ENCODE measurements at regions not wholly inside any gene's neighbourhood (a gene's known extent, or its start where the extent isn't known, plus 50 kb on each side); places are given as distances from the start of the nearest gene placed in this dataset.
"Not testable (repeated sequence)": the region's sequence is repeated elsewhere in the genome, so short reads cannot be mapped to it uniquely, and the experiment has no call there.

DNA sequence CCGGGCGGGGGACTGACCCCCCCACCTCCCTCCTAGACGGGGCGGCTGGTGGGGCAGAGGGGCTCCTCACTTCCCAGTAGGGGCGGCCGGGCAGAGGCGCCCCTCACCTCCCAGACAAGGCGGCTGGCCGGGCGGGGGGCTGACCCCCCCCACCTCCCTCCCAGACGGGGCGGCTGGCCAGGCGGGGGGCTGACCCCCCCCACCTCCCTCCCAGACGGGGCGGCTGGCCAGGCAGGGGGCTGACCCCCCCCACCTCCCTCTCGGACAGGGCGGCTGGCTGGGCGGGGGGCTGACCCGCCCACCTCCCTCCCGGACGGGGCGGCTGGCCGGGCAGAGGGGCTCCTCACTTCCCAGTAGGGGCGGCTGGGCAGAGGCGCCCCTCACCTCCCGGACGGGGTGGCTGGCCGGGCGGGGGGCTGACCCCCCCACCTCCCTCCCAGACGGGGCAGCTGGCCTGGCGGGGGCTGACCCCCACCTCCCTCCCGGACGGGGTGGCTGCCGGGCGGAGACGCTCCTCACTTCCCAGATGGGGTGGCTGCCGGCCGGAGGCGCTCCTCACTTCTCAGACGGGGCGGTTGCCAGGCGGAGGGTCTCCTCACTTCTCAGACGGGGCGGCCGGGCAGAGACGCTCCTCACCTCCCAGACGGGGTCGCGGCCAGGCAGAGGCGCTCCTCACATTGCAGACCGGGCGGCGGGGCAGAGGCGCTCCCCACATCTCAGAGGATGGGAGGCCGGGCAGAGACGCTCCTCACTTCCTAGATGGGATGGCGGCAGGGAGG, 71.4 kb upstream of the LRPPRC start:
- not testable (repeated sequence) for H3K27me3 ChIP-seq (ENCODE audit: control insufficient read depth in 3 of 3, insufficient read depth in 3 of 3, low read length in 2 of 3); H3K27ac ChIP-seq (ENCODE audit: low read depth in 1 of 2, low read length in 1 of 2); H3K4me1 ChIP-seq (ENCODE audit: control insufficient read depth in 5 of 5, insufficient read depth in 5 of 5, low read length in 5 of 5); H3K9me3 ChIP-seq (ENCODE audit: control insufficient read depth in 4 of 4, insufficient read depth in 3 of 4, low read length in 3 of 4); H3K4me3 ChIP-seq; ATAC-seq (ENCODE audit: insufficient read depth, low FRiP score); DNase-seq; H3K9ac ChIP-seq (ENCODE audit: insufficient read depth in 1 of 2, low read length in 2 of 2); H3K36me3 ChIP-seq (ENCODE audit: control insufficient read depth in 4 of 4, insufficient read depth in 4 of 4, low read length in 4 of 4)
- WGBS, 2 donors = 94 to 97% methylated on average over 30 to 40 of the region's 57 CpGs

DNA sequence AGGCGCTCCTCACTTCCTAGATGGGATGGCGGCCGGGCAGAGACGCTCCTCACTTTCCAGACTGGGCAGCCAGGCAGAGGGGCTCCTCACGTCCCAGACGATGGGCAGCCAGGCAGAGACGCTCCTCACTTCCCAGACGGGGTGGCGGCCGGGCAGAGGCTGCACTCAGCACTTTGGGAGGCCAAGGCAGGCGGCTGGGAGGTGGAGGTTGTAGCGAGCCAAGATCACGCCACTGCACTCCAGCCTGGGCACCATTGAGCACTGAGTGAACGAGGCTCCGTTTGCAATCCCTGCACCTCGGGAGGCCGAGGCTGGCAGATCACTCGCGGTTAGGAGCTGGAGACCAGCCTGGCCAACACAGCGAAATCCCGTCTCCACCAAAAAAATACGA, 72.0 kb upstream of the LRPPRC start:
- not testable (repeated sequence) for H3K9me3 ChIP-seq (ENCODE audit: control insufficient read depth in 4 of 4, insufficient read depth in 3 of 4, low read length in 3 of 4); H3K4me3 ChIP-seq; H3K36me3 ChIP-seq (ENCODE audit: control insufficient read depth in 4 of 4, insufficient read depth in 4 of 4, low read length in 4 of 4); H3K27me3 ChIP-seq (ENCODE audit: control insufficient read depth in 3 of 3, insufficient read depth in 3 of 3, low read length in 2 of 3); H3K9ac ChIP-seq (ENCODE audit: insufficient read depth in 1 of 2, low read length in 2 of 2); H3K27ac ChIP-seq (ENCODE audit: low read depth in 1 of 2, low read length in 1 of 2); ATAC-seq (ENCODE audit: insufficient read depth, low FRiP score); H3K4me1 ChIP-seq (ENCODE audit: control insufficient read depth in 5 of 5, insufficient read depth in 5 of 5, low read length in 5 of 5); DNase-seq
- 97 to 99% methylated on average over 17 to 21 of the region's 22 CpGs for WGBS, 2 donors

DNA sequence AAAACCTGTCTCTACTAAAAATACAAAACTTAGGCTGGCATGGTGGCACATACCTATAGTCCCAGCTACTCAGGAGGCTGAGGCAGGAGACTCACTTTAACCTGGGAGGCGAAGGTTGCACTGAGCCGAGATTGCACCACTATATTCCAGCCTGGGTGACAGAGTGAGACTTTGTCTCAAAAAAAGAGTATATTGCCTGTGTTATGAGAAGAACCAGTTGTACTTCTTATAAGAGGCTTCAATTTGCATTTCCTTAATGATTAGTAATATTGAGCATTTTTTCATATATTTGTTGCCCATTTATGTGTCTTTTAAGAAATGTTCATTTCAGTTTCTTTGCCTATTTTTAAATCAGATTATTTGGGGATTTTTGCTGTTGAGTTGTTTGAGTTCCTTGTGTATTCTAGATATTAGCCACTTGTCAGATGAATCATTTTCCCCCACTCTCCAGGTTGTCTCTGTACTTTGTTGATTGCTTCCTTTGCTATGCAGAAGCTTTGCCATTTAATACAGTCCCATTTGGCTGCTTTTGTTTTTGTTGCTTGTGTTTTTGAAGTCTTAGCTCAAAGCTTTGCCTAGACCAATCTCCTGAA, 75.8 kb upstream of the LRPPRC start:
- no peaks in the 10 kb centered on the region for H3K27me3 ChIP-seq (ENCODE audit: control insufficient read depth in 3 of 3, insufficient read depth in 3 of 3, low read length in 2 of 3)
- TF ChIP-seq, protein P1, sequence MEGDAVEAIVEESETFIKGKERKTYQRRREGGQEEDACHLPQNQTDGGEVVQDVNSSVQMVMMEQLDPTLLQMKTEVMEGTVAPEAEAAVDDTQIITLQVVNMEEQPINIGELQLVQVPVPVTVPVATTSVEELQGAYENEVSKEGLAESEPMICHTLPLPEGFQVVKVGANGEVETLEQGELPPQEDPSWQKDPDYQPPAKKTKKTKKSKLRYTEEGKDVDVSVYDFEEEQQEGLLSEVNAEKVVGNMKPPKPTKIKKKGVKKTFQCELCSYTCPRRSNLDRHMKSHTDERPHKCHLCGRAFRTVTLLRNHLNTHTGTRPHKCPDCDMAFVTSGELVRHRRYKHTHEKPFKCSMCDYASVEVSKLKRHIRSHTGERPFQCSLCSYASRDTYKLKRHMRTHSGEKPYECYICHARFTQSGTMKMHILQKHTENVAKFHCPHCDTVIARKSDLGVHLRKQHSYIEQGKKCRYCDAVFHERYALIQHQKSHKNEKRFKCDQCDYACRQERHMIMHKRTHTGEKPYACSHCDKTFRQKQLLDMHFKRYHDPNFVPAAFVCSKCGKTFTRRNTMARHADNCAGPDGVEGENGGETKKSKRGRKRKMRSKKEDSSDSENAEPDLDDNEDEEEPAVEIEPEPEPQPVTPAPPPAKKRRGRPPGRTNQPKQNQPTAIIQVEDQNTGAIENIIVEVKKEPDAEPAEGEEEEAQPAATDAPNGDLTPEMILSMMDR (IDR thresholded peaks at IDR 0.05; ENCODE audit: control extremely low read depth, extremely low read depth) = no peak
- H3K36me3 ChIP-seq (ENCODE audit: control insufficient read depth in 4 of 4, insufficient read depth in 4 of 4, low read length in 4 of 4) = no peaks in the 10 kb centered on the region
- H3K4me1 ChIP-seq (ENCODE audit: control insufficient read depth in 5 of 5, insufficient read depth in 5 of 5, low read length in 5 of 5) = no peaks in the 10 kb centered on the region
- H3K4me3 ChIP-seq = no peak overlapping the region
- H3K9ac ChIP-seq (ENCODE audit: insufficient read depth in 1 of 2, low read length in 2 of 2) = no peak overlapping the region
- DNase-seq = no peak
- WGBS, 2 donors = 64 to 92% methylated on average over 2 of the region's 2 CpGs
- no peak for ATAC-seq (ENCODE audit: insufficient read depth, low FRiP score)
- H3K9me3 ChIP-seq (ENCODE audit: control insufficient read depth in 4 of 4, insufficient read depth in 3 of 4, low read length in 3 of 4) = no peaks in the 10 kb centered on the region
- no peak overlapping the region for H3K27ac ChIP-seq (ENCODE audit: low read depth in 1 of 2, low read length in 1 of 2)

DNA sequence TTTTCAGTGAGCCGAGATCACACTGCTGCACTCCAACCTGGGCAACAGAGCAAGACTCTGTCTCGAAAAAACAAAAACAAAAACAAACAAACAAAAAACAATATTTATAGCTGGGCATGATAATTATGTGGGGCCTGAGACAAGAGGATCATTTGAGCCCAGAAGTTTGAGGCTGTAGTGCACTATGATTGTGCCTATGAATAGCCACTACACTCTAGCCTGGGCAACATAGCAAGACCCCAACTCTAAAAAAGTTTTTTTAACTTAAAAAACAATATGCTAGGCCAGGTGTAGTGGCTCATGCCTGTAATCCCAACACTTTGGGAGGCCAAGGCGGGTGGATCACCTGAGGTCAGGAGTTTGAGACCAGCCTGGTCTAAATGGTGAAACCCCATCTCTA, 77.9 kb upstream of the LRPPRC start:
- not testable (repeated sequence) for DNase-seq; H3K9ac ChIP-seq (ENCODE audit: insufficient read depth in 1 of 2, low read length in 2 of 2); H3K27me3 ChIP-seq (ENCODE audit: control insufficient read depth in 3 of 3, insufficient read depth in 3 of 3, low read length in 2 of 3); H3K27ac ChIP-seq (ENCODE audit: low read depth in 1 of 2, low read length in 1 of 2); ATAC-seq (ENCODE audit: insufficient read depth, low FRiP score); H3K36me3 ChIP-seq (ENCODE audit: control insufficient read depth in 4 of 4, insufficient read depth in 4 of 4, low read length in 4 of 4); H3K4me3 ChIP-seq; H3K4me1 ChIP-seq (ENCODE audit: control insufficient read depth in 5 of 5, insufficient read depth in 5 of 5, low read length in 5 of 5); H3K9me3 ChIP-seq (ENCODE audit: control insufficient read depth in 4 of 4, insufficient read depth in 3 of 4, low read length in 3 of 4)
- 92 to 93% methylated on average over 3 of the region's 3 CpGs for WGBS, 2 donors

DNA sequence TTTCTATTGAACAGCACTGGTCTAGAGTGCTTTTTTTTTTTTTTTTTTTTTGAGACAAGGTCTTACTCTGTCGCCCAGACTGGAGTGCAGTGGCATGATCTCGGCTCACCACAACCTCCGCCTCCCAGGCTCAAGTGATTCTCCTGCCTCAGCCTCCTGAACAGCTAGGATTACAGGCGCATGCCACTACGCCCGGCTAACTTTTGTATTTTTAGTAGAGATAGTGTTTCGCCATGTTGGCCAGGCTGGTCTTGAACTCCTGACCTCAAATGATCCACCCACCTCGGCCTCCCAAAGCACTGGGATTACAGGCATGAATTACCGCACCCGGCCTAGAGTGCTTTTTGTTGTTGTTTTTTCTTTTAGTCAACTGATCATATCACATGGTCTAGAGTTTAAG, 79.0 kb upstream of the LRPPRC start:
- not testable (repeated sequence) for H3K4me1 ChIP-seq (ENCODE audit: control insufficient read depth in 5 of 5, insufficient read depth in 5 of 5, low read length in 5 of 5); H3K9ac ChIP-seq (ENCODE audit: insufficient read depth in 1 of 2, low read length in 2 of 2); DNase-seq; H3K27ac ChIP-seq (ENCODE audit: low read depth in 1 of 2, low read length in 1 of 2); ATAC-seq (ENCODE audit: insufficient read depth, low FRiP score); H3K36me3 ChIP-seq (ENCODE audit: control insufficient read depth in 4 of 4, insufficient read depth in 4 of 4, low read length in 4 of 4); H3K27me3 ChIP-seq (ENCODE audit: control insufficient read depth in 3 of 3, insufficient read depth in 3 of 3, low read length in 2 of 3); H3K4me3 ChIP-seq; H3K9me3 ChIP-seq (ENCODE audit: control insufficient read depth in 4 of 4, insufficient read depth in 3 of 4, low read length in 3 of 4)
- 89 to 96% methylated on average over 10 of the region's 10 CpGs for WGBS, 2 donors

Data from lung (tissue), 11 donors.